GM10266 (cell line): ENCODE measurements at regions not wholly inside any gene's neighbourhood (a gene's known extent, or its start where the extent isn't known, plus 50 kb on each side); places are given as distances from the start of the nearest gene placed in this dataset.
"Not testable (repeated sequence)": the region's sequence is repeated elsewhere in the genome, so short reads cannot be mapped to it uniquely, and the experiment has no call there.

Experiments used
- DNase-seq: peaks from one replicate; pipeline ENCODE4 v3.0.0; 2012; ENCODE audit errors: extremely low spot score
- TF ChIP-seq, protein P1 (sequence below): IDR thresholded peaks from 2 replicates; pipeline ENCODE4 v1.5.1; 2012; ENCODE audit warnings: mild to moderate bottlenecking, low read depth; ENCODE audit not compliant: control insufficient read depth, insufficient read depth; ENCODE audit errors: missing control alignments

DNA sequence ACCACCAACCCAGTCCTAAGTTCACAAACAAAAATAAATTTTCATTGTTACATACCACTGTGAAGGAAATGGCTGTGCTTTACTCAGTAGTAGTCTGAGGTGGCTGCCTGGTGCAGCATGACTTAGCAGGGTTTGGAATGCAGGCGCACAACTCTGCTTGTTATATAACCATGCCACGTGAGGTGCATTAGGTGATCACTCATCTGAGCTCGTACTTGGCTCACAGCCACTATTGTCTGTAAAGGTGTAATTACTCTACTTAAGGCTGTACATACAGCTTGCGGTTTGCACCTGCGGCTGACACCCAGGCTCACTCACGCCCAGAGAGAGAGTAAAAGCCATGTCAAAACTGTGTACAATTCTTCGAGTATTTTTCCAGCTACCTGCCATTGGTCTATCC, 599.4 kb downstream of the LTN1 start:
- TF ChIP-seq, protein P1, sequence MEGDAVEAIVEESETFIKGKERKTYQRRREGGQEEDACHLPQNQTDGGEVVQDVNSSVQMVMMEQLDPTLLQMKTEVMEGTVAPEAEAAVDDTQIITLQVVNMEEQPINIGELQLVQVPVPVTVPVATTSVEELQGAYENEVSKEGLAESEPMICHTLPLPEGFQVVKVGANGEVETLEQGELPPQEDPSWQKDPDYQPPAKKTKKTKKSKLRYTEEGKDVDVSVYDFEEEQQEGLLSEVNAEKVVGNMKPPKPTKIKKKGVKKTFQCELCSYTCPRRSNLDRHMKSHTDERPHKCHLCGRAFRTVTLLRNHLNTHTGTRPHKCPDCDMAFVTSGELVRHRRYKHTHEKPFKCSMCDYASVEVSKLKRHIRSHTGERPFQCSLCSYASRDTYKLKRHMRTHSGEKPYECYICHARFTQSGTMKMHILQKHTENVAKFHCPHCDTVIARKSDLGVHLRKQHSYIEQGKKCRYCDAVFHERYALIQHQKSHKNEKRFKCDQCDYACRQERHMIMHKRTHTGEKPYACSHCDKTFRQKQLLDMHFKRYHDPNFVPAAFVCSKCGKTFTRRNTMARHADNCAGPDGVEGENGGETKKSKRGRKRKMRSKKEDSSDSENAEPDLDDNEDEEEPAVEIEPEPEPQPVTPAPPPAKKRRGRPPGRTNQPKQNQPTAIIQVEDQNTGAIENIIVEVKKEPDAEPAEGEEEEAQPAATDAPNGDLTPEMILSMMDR: no peak
- DNase-seq: no peak

DNA sequence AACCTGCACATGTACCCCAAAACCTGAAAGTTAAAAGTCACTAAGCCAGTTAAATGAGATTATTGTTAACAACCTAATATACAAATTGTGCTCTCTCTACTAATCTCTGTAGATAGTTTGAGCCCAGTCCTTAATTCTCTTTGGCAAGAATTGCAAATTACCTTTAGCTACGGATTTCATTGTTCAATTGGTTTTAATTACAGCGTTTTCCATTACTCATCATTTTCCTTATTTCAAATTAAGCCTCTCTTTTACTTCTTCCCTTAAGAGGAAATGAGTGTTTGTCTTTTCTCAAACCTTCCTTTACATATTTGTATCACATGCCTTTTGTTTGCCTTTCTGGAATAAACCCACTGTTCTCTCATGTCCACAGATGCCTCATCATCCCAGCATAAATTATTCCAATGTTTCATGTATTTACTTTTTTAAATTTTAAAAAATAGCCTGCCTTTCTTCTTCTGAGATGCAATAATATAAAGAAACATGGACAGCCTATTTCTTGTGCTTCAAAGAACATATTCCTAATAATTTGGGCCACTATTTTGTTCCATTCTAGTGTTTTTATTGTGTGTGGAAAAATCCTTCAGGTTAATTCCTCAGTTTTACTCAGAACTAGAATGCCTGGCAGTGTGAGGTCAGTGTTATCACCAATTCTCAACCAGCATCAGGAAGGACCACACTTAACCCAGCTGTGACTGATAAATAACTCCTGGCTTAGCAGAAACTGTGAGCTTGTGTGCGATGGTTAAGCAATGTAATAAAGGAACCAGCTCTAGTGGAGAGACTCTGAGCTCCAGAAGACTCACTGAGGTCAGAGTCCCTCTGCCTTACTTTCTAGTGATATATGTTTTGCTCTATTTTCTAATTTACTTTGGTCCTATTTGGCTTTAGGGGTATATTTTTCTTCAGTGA, 600.5 kb downstream of the LTN1 start:
- no peak for DNase-seq
- TF ChIP-seq, protein P1: no peak

DNA sequence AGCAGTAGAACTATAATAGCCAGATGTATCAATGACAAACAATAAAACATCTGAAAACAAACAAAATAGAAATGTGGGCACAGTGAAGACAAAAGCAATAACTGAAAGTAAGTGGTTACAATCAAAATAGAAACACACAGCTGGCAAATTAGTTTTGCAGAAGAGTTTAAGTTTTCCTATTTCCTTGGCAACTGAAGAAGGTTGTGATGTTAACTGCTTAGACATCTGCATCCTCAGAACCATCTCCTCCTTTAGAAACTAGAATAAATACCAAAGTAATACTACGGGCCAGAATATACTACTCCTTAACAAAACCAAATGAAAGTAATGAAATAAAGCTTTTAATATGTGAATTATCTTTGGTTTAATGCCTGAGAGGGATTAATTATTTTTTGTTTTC, 605.5 kb downstream of the LTN1 start:
- DNase-seq: no peak
- TF ChIP-seq, protein P1: no peak

DNA sequence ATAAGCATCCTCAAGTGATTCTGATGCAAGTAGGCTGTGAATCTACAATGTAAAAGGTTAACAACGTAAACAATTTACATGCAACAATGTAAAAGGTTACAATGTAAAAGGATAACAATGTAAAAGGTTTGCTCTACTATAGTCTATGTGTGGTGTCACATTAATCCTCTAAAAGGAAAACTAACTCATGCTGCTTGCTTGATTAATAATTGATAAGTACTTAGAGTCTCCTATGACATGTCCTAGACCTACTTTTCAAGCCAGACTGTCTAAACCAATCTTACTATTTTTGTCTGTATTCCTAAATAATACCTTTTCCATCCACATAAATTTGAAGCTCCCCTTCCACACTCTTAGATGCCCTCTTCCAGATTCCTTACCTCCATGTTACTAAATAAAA, 606.8 kb downstream of the LTN1 start:
- TF ChIP-seq, protein P1: no peak
- DNase-seq: no peak

DNA sequence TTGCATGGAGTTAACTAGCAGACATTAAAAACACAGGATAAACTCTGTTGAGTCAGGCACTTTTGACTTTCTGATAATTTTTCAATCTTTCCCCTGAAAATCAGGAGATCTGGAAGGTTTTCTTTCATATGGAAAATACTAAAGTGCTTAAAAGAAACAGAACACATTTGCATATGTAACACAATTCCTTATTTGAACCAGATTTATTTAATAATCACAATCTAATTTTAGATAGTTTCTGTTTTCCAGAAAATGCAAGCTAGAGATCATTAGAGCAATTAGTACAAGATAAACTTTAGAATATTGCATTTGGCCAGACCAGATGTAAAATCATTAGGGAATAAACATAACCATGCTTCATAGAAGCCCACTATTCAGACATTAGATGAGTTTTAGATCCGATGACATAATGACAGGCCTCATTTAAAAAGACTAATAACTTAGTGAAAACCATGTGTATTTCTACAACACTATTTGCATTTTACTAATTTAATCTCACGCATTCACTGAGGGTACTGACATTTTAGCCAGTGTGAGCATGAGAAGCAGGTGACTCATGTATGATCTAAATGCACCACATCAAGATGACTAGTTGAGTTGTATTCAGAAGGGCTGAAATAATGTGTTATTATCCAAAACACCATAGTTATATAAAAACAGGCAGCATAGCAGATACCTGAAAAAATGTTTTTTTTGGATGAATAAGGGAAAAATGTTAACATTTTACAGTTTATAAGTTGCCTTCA, 611.5 kb downstream of the LTN1 start:
- not testable (repeated sequence) for DNase-seq

DNA sequence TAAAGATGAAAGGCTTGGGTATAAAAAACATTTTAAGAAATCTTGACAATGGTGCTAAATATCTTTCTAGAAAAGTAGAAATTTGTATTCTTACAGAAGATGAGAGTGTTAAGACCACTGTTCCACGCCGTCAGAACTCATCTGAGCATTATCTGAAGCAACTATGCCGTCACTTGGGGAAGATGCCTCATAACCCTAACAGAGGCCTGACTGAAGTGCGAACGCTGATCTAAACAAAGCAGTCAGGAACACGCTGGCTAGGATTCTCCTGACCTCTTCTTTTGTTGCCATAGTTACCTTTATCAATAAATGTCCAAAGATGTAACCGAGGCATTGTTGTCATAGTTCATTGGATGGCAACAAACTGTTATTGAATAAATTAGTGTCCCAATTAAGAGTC, 612.4 kb downstream of the LTN1 start:
- no peak for DNase-seq
- TF ChIP-seq, protein P1: no peak

DNA sequence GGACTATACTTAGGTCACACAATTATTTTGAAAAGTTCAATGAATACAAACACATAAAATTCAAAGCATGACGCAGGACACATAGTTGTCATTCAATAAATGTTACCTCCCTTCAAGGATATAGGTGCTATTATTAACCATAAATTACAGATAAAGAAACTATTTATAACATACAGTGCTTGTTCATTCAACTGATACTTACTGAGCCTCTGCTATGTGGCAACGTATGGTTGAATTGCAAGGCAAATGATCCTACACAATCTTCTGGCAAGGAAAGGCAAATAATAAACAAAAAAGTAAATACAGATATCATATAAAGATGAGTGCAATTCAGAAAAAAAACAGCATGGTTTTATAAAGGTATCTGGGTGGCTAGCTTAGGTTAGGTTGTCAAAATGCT, 614.7 kb downstream of the LTN1 start:
- TF ChIP-seq, protein P1: no peak
- DNase-seq: no peak
